Large intestine (tissue), 3 donors: ENCODE measurements at regions not wholly inside any gene's neighbourhood (a gene's known extent, or its start where the extent isn't known, plus 50 kb on each side); places are given as distances from the start of the nearest gene placed in this dataset.

Experiments
- DNase-seq, 2 donors: peaks; one replicate each; pipeline versions ENCODE4 v3.0.0 to v3.0.0-alpha.2; 2013
- H3K27ac ChIP-seq: one replicate; pipeline ENCODE4 v1.5.1; 2013; ENCODE audit warnings: low read length
- H3K27me3 ChIP-seq: 2 replicates; pipeline ENCODE4 v1.6.1; 2013; ENCODE audit warnings: low read length; ENCODE audit not compliant: control insufficient read depth, insufficient read depth
- H3K36me3 ChIP-seq: 2 replicates; pipeline ENCODE4 v1.6.1; 2013; ENCODE audit warnings: low read length; ENCODE audit not compliant: control insufficient read depth, insufficient read depth
- H3K4me1 ChIP-seq: one replicate; pipeline ENCODE4 v1.6.1; 2013; ENCODE audit warnings: low read length; ENCODE audit not compliant: control insufficient read depth, insufficient read depth
- H3K4me3 ChIP-seq: one replicate; pipeline ENCODE4 v1.5.1; 2013; ENCODE audit warnings: low read length
- H3K9me3 ChIP-seq: one replicate; pipeline ENCODE4 v1.6.1; 2013; ENCODE audit warnings: mild to moderate bottlenecking, low read depth, low read length, moderate library complexity; ENCODE audit not compliant: control insufficient read depth
- WGBS: methylation state at CpG from one replicate; pipeline ENCODE4 v1.1.5; 2013; ENCODE audit warnings: low lambda C conversion rate; ENCODE audit not compliant: insufficient coverage; 5-methylcytosine and 5-hydroxymethylcytosine counted together

DNA sequence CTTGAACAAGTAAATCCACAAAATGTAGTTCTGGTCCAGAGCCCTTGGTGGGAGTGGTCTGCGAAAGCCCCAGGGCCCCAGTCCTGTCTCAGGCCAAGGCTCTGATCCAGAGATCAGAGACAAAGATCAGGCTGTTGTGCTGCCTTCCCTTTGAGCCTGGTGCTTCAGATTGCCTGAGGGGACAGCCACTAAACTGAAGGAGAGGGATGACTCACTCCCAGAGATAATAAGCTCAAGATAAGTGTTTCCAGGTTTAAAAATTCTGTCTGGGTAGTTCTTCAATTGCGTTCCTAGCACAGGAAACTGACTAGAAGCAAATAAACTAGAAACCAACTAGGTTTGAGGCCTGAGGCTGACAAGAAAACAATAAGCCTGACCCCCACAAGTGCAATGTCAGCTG lies 190.2 kb downstream of the RAMP3 start:
- Histone ChIP-seq H3K36me3 (no peaks in the 10 kb centered on the region), H3K4me1 (no peaks in the 10 kb centered on the region), H3K4me3 (no peak overlapping the region), H3K27ac (no peak overlapping the region), H3K9me3 (no peaks in the 10 kb centered on the region), H3K27me3 (no peaks in the 10 kb centered on the region)
- DNase-seq: no peak
- WGBS: no CpG with 5 or more reads among the region's 2 CpGs

DNA sequence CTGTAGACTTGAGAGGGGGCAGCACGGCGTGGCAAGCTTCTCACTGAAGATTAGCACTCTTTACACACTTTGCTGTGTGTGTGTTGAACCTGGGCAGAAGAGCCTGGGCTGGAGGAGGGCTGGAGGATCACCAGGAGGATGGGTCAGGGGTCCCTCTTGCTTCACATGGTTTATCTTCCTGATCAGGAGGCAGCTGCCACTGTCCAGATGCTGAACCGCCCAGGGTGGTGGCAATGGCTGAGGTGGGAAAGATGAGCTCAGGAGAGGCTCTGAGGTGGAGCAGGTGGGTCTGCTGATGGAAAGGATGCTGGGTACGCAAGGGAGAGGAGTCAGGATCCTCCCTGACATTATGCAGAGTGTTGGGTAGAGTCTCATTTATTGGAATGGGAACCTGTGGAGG lies 191.5 kb downstream of the RAMP3 start:
- Histone ChIP-seq H3K9me3 (no peaks in the 10 kb centered on the region), H3K4me3 (no peak overlapping the region), H3K27ac (no peak overlapping the region), H3K36me3 (no peaks in the 10 kb centered on the region), H3K27me3 (no peaks in the 10 kb centered on the region), H3K4me1 (no peaks in the 10 kb centered on the region)
- no CpG with 5 or more reads among the region's 4 CpGs for WGBS
- DNase-seq: no peak

DNA sequence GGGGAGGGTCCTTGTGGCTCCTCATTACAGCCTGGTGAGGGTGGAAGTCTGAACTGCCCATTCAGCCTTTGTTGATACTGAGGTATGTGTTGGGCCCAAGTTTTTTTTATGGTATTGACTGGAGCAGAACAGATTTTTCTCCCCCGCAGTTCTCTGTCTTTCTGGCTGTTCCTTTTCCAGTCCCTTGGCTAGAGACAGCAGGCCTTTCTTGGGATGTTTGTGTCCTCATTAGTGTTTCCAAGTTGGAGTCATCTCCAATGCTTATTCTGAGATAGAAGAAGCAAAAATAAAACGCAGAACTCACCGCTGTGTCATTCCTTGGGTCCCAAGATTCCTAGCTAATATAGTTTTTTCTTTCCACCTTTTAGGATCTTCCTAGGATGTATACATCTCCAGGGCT lies 193.3 kb downstream of the RAMP3 start:
- Histone ChIP-seq H3K36me3 (no peaks in the 10 kb centered on the region), H3K27ac (no peak overlapping the region), H3K27me3 (no peaks in the 10 kb centered on the region), H3K4me1 (no peaks in the 10 kb centered on the region), H3K4me3 (no peak overlapping the region), H3K9me3 (no peaks in the 10 kb centered on the region)
- DNase-seq: no peak
- 93% methylated on average over 3 of the region's 3 CpGs for WGBS

DNA sequence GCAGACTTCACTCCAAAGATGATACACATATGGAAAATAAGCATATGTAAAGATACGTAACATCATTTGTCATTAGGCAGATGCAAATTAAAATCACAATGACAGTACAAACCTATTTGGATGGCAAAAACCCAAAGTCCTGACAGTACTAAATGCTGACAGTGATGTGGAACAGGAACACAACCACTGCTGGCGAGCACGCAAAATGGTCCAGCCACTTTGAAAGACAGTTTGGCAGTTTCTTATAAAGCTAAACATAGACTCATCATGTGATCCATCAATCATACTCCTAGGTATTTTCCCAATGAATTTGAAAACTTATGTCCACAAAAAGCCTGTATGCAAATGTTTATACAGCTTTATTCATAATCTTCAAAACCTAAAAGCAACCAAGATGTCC lies 200.7 kb downstream of the RAMP3 start:
- H3K27ac ChIP-seq: no peak overlapping the region
- no peaks in the 10 kb centered on the region for H3K9me3 ChIP-seq
- 100% methylated on average over 1 of the region's 3 CpGs for WGBS
- no peaks in the 10 kb centered on the region for H3K36me3 ChIP-seq
- no peak overlapping the region for H3K4me3 ChIP-seq
- DNase-seq: no peak
- H3K27me3 ChIP-seq: no peaks in the 10 kb centered on the region
- H3K4me1 ChIP-seq: no peaks in the 10 kb centered on the region

- Histone ChIP-seq H3K9me3 (no peaks in the 10 kb centered on the region), H3K27me3 (no peaks in the 10 kb centered on the region), H3K27ac (no peak overlapping the region), H3K4me1 (no peaks in the 10 kb centered on the region), H3K36me3 (no peaks in the 10 kb centered on the region), H3K4me3 (no peak overlapping the region)
- no peak for DNase-seq
- WGBS: no CpG with 5 or more reads among the region's 1 CpG
Observed at GRCh38 chr7:45359250-45359649, 201.7 kb downstream of the RAMP3 start.

GRCh38 chr7:45359776-45360175 lies 202.2 kb downstream of the RAMP3 start:
- WGBS: no CpG with 5 or more reads among the region's 4 CpGs
- no peak for DNase-seq
- H3K27me3 ChIP-seq: no peaks in the 10 kb centered on the region

GRCh38 chr7:45363669-45364068 lies 206.1 kb downstream of the RAMP3 start:
- H3K4me3 ChIP-seq: no peak overlapping the region
- no peaks in the 10 kb centered on the region for H3K9me3 ChIP-seq
- 81% methylated on average over 3 of the region's 7 CpGs for WGBS
- H3K4me1 ChIP-seq: no peaks in the 10 kb centered on the region
- no peak for DNase-seq
- H3K36me3 ChIP-seq: no peaks in the 10 kb centered on the region
- no peaks in the 10 kb centered on the region for H3K27me3 ChIP-seq
- H3K27ac ChIP-seq: no peak overlapping the region

More at GRCh38 chr7:45359776-45360175, 202.2 kb downstream of the RAMP3 start:
- Histone ChIP-seq H3K9me3 (no peaks in the 10 kb centered on the region), H3K4me1 (no peaks in the 10 kb centered on the region), H3K4me3 (no peak overlapping the region), H3K27ac (no peak overlapping the region), H3K36me3 (no peaks in the 10 kb centered on the region)

DNA sequence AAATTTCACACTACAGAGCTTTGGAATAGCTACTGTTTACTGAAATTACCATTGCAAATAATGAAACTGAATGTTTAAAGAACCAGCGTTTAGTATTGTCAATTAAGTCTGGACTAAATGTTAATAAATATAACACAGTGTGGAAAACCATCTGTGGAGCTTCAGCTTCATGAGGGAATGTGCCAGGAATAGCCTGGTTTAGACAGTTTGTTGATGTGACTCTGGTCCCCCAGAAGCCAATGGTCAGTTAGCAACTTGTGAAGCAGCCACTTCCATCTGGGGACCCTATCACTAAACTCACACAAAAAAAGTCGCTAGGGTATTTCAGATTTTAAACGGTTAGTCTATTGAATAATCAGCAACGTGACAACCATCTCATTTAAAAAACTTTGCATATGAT lies 207.8 kb downstream of the RAMP3 start:
- H3K4me3 ChIP-seq: no peak overlapping the region
- no peak for DNase-seq
- H3K4me1 ChIP-seq: no peaks in the 10 kb centered on the region
- H3K27me3 ChIP-seq: no peaks in the 10 kb centered on the region
- no peaks in the 10 kb centered on the region for H3K36me3 ChIP-seq
- no peak overlapping the region for H3K27ac ChIP-seq
- no CpG with 5 or more reads among the region's 4 CpGs for WGBS
- H3K9me3 ChIP-seq: no peaks in the 10 kb centered on the region

GRCh38 chr7:45366475-45366874 lies 207.7 kb upstream of the ADCY1 start:
- Histone ChIP-seq H3K4me1 (no peaks in the 10 kb centered on the region), H3K36me3 (no peaks in the 10 kb centered on the region), H3K9me3 (no peaks in the 10 kb centered on the region), H3K4me3 (no peak overlapping the region), H3K27ac (no peak overlapping the region), H3K27me3 (no peaks in the 10 kb centered on the region)
- no peak for DNase-seq
- no CpG with 5 or more reads among the region's 3 CpGs for WGBS

DNA sequence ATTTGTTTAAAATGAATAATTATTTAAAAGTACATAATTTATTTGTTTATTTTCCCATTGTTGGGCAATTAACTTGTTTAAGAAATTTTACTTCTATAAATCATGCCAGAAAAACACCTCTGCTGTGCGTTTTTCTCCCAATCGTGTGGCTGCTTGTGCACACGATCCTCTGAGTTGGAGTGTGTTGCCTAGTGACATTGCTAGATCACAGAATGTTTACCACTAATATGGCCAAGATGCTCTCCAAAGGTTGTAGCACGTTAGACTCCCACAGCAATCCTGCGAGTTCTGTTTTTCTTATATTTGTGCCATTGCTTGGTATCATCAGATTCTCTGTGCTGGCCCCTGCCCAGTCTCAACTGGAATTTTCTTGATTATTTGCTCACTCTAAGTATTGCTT lies 207.1 kb upstream of the ADCY1 start:
- no peak overlapping the region for H3K27ac ChIP-seq
- H3K4me3 ChIP-seq: no peak overlapping the region
- no peaks in the 10 kb centered on the region for H3K4me1 ChIP-seq
- no peaks in the 10 kb centered on the region for H3K36me3 ChIP-seq
- DNase-seq: no peak
- no peaks in the 10 kb centered on the region for H3K27me3 ChIP-seq
- H3K9me3 ChIP-seq: no peaks in the 10 kb centered on the region
- WGBS: 100% methylated on average over 1 of the region's 5 CpGs

GRCh38 chr7:45368129-45368807 lies 205.9 kb upstream of the ADCY1 start:
- Histone ChIP-seq H3K36me3 (no peaks in the 10 kb centered on the region), H3K9me3 (no peaks in the 10 kb centered on the region), H3K4me3 (no peak overlapping the region), H3K4me1 (no peaks in the 10 kb centered on the region), H3K27ac (no peak overlapping the region), H3K27me3 (no peaks in the 10 kb centered on the region)
- no peak for DNase-seq
